SK-N-SH (cell line): ENCODE measurements at regions not wholly inside any gene's neighbourhood (a gene's known extent, or its start where the extent isn't known, plus 50 kb on each side); places are given as distances from the start of the nearest gene placed in this dataset.

Source experiments
- CTCF ChIA-PET: fragments of 300-600, 350-600 bp; formaldehyde crosslinking; extraction: SDS; loops from one replicate; lab custom pipeline; 2021; lab: Yijun Ruan, JAX
- POLR2A ChIA-PET: fragments of 350-600 bp; sonication (Branson Sonifier 250); formaldehyde crosslinking; extraction: SDS; loops from one replicate; lab custom pipeline; 2020; ENCODE audit warnings: antibody characterized with exemption, inconsistent platforms; lab: Yijun Ruan, JAX
- DNase-seq: peaks from one replicate; pipeline ENCODE4 v3.0.0; 2012
- H2AFZ ChIP-seq: fragments of 200-600 bp; sonication (generic); 2 replicates; pipeline ENCODE4 v1.8.1; 2016; ENCODE audit warnings: antibody characterized with exemption, mild to moderate bottlenecking, low read depth
- H3F3A ChIP-seq: fragments of 200-600 bp; sonication (generic); replicated peaks from 2 replicates; pipeline ENCODE3; 2016; ENCODE audit warnings: antibody characterized with exemption, mild to moderate bottlenecking; ENCODE audit not compliant: insufficient read depth
- H3K27ac ChIP-seq, 2 experiments: fragments of 200-500 bp in 1 of 2; fragments of 200-600 bp in 1 of 2; sonication (Bioruptor generic) in 1 of 2; sonication (generic), shearing (Covaris generic) in 1 of 2; 2 replicates each; pipeline versions ENCODE4 v1.5.1 to v1.6.1; 2014 to 2016; ENCODE audit warnings: low read depth in 2 of 2, inconsistent platforms in 1 of 2, low read length in 1 of 2, mild to moderate bottlenecking in 1 of 2, mixed read lengths in 1 of 2
- H3K27me3 ChIP-seq: fragments of 200-600 bp; sonication (generic), shearing (Covaris generic); 2 replicates; pipeline ENCODE4 v1.6.1; 2016; ENCODE audit warnings: mixed run types; ENCODE audit not compliant: insufficient read depth
- H3K36me3 ChIP-seq, 2 experiments: fragments of 200-500 bp in 1 of 2; fragments of 200-600 bp in 1 of 2; sonication (Bioruptor generic) in 1 of 2; sonication (generic) in 1 of 2; replicated peaks in 1 of 2; 2 replicates each; pipeline versions ENCODE3 to v1.5.1; 2014 to 2016; ENCODE audit warnings: low read length in 1 of 2, mild to moderate bottlenecking in 1 of 2; ENCODE audit not compliant: insufficient read depth in 2 of 2, control insufficient read depth in 1 of 2
- H3K4me1 ChIP-seq, 2 experiments: fragments of 200-500 bp in 1 of 2; fragments of 200-600 bp in 1 of 2; sonication (Bioruptor generic) in 1 of 2; sonication (generic), shearing (Covaris generic) in 1 of 2; 2 replicates each; pipeline versions ENCODE4 v1.5.1 to v1.6.1; 2014 to 2016; ENCODE audit warnings: low read depth in 1 of 2, low read length in 1 of 2, mixed run types in 1 of 2; ENCODE audit not compliant: insufficient read depth in 2 of 2, control insufficient read depth in 1 of 2
- H3K4me2 ChIP-seq: fragments of 200-600 bp; sonication (generic), shearing (Covaris generic); 2 replicates; pipeline ENCODE4 v1.6.1; 2017; ENCODE audit warnings: mixed run types
- H3K4me3 ChIP-seq, 2 experiments: fragments of 200-500 bp in 1 of 2; fragments of 200-600 bp in 1 of 2; sonication (Bioruptor generic) in 1 of 2; sonication (generic), shearing (Covaris generic) in 1 of 2; 2 replicates each; pipeline versions ENCODE4 v1.5.1 to v1.8.1; 2014 to 2016; ENCODE audit warnings: low read depth in 2 of 2, inconsistent platforms in 1 of 2, low read length in 1 of 2, mild to moderate bottlenecking in 1 of 2, mixed read lengths in 1 of 2, moderate library complexity in 1 of 2
- H3K79me2 ChIP-seq: fragments of 200-600 bp; sonication (generic); 2 replicates; pipeline ENCODE4 v1.8.1; 2017; ENCODE audit warnings: mild to moderate bottlenecking; ENCODE audit not compliant: insufficient read depth
- H3K9ac ChIP-seq: fragments of 200-600 bp; sonication (generic); 2 replicates; pipeline ENCODE4 v1.6.1; 2017; ENCODE audit warnings: mixed run types
- H3K9me2 ChIP-seq: fragments of 200-600 bp; sonication (generic); 2 replicates; pipeline ENCODE4 v1.6.1; 2017; ENCODE audit warnings: mixed run types
- H3K9me3 ChIP-seq: fragments of 200-600 bp; sonication (generic); 2 replicates; pipeline ENCODE4 v1.6.1; 2017; ENCODE audit warnings: mixed run types, mild to moderate bottlenecking, moderate library complexity
- H4K20me1 ChIP-seq: fragments of 200-600 bp; sonication (generic); 2 replicates; pipeline ENCODE4 v1.6.1; 2017; ENCODE audit warnings: mild to moderate bottlenecking, mixed run types; ENCODE audit not compliant: insufficient read depth
- CHD2 ChIP-seq: fragments of 150-350 bp; IDR thresholded peaks from 2 replicates; pipeline ENCODE4 v1.6.1; 2018; ENCODE audit warnings: low read length; ENCODE audit not compliant: partially characterized antibody
- EZH2phosphoT487 ChIP-seq: fragments of 200-600 bp; sonication (generic); IDR thresholded peaks from 2 replicates; pipeline ENCODE4 v1.6.1; 2017; ENCODE audit warnings: low read depth, mixed run types, mild to moderate bottlenecking, antibody characterized with exemption, moderate library complexity, borderline replicate concordance
- FOSL2 ChIP-seq: IDR thresholded peaks from 2 replicates; pipeline ENCODE4 v1.4.0; 2012; ENCODE audit warnings: low read depth, mild to moderate bottlenecking, moderate library complexity, borderline replicate concordance
- FOXJ3 ChIP-seq: sonication (generic); formaldehyde crosslinking; IDR thresholded peaks from 2 replicates; pipeline ENCODE4 v1.5.1; 2020; ENCODE audit warnings: mild to moderate bottlenecking, missing genetic modification reagents
- GATA2 ChIP-seq: sonication (generic); formaldehyde crosslinking; IDR thresholded peaks from 2 replicates; pipeline ENCODE4 v1.5.0; 2020; ENCODE audit warnings: mild to moderate bottlenecking, missing genetic modification reagents
- MXI1 ChIP-seq: IDR thresholded peaks from 2 replicates; pipeline ENCODE4 v1.6.1; 2012; ENCODE audit warnings: mild to moderate bottlenecking, low read depth, low read length, improper control_type of control experiment
- NFIC ChIP-seq: IDR thresholded peaks from 2 replicates; pipeline ENCODE4 v1.4.0; 2012; ENCODE audit warnings: borderline replicate concordance
- RCOR1 ChIP-seq: fragments of 150-350 bp; IDR thresholded peaks from 2 replicates; pipeline ENCODE4 v1.6.1; 2017; ENCODE audit warnings: antibody characterized with exemption, low read length
- RFX5 ChIP-seq: IDR thresholded peaks from 2 replicates; pipeline ENCODE4 v1.6.1; 2012; ENCODE audit warnings: mild to moderate bottlenecking, improper control_type of control experiment, low read length
- RXRA ChIP-seq: IDR thresholded peaks from 2 replicates; pipeline ENCODE4 v1.4.0; 2012; ENCODE audit warnings: low read depth, mild to moderate bottlenecking, borderline replicate concordance
- SIN3A ChIP-seq: IDR thresholded peaks from 2 replicates; pipeline ENCODE4 v1.6.1; 2012; ENCODE audit warnings: low read depth, mild to moderate bottlenecking, low read length, moderate library complexity, borderline replicate concordance
- TAF1 ChIP-seq: IDR thresholded peaks from 2 replicates; pipeline ENCODE4 v1.6.1; 2012; ENCODE audit warnings: low read depth, mild to moderate bottlenecking, low read length, moderate library complexity, borderline replicate concordance
- TCF12 ChIP-seq: IDR thresholded peaks from 2 replicates; pipeline ENCODE4 v1.4.0; 2012
- YY1 ChIP-seq: IDR thresholded peaks from 2 replicates; pipeline ENCODE4 v1.4.0; 2012; ENCODE audit warnings: low read depth, mild to moderate bottlenecking
- WGBS: methylation state at CpG from one replicate; pipeline ENCODE4 v1.1.6; 2017; ENCODE audit warnings: low lambda C conversion rate; 5-methylcytosine and 5-hydroxymethylcytosine counted together
- TF ChIP-seq, protein P1 (sequence below): IDR thresholded peaks from 2 replicates; pipeline ENCODE4 v1.4.0; 2012; ENCODE audit warnings: low read depth
- TF ChIP-seq, protein P2 (sequence below): IDR thresholded peaks from 2 replicates; pipeline ENCODE4; 2012
- TF ChIP-seq, protein P3 (sequence below): IDR thresholded peaks from 2 replicates; pipeline ENCODE4 v1.6.1; 2012; ENCODE audit warnings: mild to moderate bottlenecking, low read depth, low read length, moderate library complexity
- TF ChIP-seq, protein P4 (sequence below): fragments of 150-350 bp; IDR thresholded peaks from 2 replicates; pipeline ENCODE4 v1.6.1; 2016; ENCODE audit warnings: mild to moderate bottlenecking, low read depth, low read length

DNA sequence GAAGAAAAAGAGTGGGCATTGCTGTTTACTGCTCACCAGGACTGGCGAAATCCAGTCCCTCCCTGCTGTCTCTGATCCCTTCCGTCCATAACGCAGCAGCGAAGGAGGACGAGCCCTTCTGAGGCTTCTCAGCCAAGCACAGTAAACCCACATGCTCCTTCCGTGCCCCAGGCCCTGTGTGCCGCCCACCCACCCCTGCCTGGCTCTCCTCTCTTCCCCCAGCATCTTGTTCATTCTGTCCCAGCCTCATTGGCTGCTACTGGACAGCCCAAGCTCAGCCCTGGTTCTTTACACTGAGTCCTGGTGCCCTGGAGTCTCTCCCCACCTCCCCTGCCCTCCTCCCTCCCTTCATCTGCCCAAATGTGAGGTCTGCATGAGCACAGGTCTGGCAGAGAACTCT is 559.7 kb downstream of the BRD1 start:
- POLR2A ChIA-PET = no interaction called here
- WGBS = 13% methylated on average over 7 of the region's 7 CpGs
- no peak for DNase-seq

DNA sequence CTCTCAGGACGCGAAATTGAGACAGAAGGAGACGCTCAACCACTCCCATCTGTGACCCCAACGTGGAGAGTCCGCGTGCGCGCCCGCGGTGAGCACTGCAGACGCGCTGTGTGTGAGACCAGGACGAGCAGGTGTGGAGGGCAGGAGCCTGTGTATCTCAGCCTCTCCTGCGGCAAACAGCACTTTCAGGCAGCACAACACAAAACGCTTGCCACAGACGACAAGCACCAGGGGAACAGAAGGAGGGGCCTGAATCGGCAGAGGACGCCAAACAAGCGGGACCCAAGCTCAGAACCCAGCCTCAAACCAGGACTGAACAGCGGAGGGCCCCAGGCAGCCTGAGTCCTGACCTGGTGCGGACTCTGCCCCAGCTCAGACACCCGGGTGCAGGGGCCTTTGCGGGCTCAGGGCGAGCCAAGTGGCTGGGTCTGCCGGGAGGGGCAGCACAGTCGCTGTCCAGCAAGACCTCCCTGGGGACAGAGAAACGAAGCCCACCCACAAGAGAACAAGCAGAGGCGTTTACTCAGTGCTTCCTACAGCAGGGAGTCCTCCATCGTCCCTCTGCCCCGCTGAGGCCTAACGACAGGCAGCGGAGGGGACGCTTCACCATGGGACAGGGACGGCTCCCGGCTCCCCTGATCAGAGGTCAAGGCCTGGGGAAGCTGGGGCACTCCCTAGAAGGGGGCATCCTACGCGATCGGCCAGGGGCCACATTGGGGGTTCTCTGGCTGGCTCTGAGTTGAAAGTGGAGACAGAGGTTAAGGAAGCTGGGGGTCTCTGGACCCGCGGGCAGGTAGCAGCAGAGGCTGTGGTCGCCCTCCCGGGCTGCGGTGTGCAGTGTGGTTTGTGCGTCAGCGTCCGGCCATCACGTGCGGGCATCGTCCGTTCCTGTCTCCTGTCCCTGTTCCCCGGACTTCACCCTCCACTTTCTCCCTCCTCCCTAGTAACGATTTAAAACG is 560.8 kb downstream of the BRD1 start:
- 50% methylated on average over 42 of the region's 53 CpGs for WGBS
- POLR2A ChIA-PET = no interaction called here
- H3K9me3 ChIP-seq = no peaks in the 10 kb centered on the region

More for the DNA sequence above, 559.7 kb downstream of the BRD1 start:
- Histone ChIP-seq H3K9me3 (no peaks in the 10 kb centered on the region), H4K20me1 (no peaks in the 10 kb centered on the region), H3F3A (no peaks in the 10 kb centered on the region), H3K9ac (no peak overlapping the region), H3K27me3 (no peaks in the 10 kb centered on the region; the same call in 1 of the 2 replicates), H3K9me2 (no peaks in the 10 kb centered on the region), H3K36me3 (no peaks in the 10 kb centered on the region), H3K27ac (no peak overlapping the region), H3K79me2 (no peaks in the 10 kb centered on the region), H3K4me3 (no peak overlapping the region), H3K4me2 (no peak overlapping the region), H3K4me1 (no peaks in the 10 kb centered on the region; a peak in 1 of 4 replicates), H2AFZ (no peak overlapping the region)
- CTCF ChIA-PET = no interaction called here
- TF ChIP-seq, protein P1, sequence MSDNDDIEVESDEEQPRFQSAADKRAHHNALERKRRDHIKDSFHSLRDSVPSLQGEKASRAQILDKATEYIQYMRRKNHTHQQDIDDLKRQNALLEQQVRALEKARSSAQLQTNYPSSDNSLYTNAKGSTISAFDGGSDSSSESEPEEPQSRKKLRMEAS = no peak
- TF ChIP-seq TAF1 (no peak), SIN3A (no peak)

More for the DNA sequence above, 560.8 kb downstream of the BRD1 start:
- Histone ChIP-seq H4K20me1 (no peaks in the 10 kb centered on the region), H3K36me3 (no peaks in the 10 kb centered on the region), H3K4me1 (no peaks in the 10 kb centered on the region; a peak in 1 of 4 replicates), H3K9ac (no peak overlapping the region), H3K27me3 (no peaks in the 10 kb centered on the region; the same call in 1 of the 2 replicates), H3K4me3 (no peak overlapping the region), H3F3A (no peaks in the 10 kb centered on the region), H3K79me2 (no peaks in the 10 kb centered on the region), H3K27ac (no peak overlapping the region), H3K4me2 (no peak overlapping the region), H2AFZ (no peak overlapping the region), H3K9me2 (no peaks in the 10 kb centered on the region)
- no peak for TF ChIP-seq FOXJ3 (CRISPR knock-in tag)
- TF ChIP-seq YY1 = no peak
- TF ChIP-seq TCF12 = no peak
- TF ChIP-seq, protein P2, sequence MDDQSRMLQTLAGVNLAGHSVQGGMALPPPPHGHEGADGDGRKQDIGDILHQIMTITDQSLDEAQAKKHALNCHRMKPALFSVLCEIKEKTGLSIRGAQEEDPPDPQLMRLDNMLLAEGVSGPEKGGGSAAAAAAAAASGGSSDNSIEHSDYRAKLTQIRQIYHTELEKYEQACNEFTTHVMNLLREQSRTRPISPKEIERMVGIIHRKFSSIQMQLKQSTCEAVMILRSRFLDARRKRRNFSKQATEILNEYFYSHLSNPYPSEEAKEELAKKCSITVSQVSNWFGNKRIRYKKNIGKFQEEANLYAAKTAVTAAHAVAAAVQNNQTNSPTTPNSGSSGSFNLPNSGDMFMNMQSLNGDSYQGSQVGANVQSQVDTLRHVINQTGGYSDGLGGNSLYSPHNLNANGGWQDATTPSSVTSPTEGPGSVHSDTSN = no peak
- no peak for TF ChIP-seq EZH2phosphoT487
- TF ChIP-seq, protein P3, sequence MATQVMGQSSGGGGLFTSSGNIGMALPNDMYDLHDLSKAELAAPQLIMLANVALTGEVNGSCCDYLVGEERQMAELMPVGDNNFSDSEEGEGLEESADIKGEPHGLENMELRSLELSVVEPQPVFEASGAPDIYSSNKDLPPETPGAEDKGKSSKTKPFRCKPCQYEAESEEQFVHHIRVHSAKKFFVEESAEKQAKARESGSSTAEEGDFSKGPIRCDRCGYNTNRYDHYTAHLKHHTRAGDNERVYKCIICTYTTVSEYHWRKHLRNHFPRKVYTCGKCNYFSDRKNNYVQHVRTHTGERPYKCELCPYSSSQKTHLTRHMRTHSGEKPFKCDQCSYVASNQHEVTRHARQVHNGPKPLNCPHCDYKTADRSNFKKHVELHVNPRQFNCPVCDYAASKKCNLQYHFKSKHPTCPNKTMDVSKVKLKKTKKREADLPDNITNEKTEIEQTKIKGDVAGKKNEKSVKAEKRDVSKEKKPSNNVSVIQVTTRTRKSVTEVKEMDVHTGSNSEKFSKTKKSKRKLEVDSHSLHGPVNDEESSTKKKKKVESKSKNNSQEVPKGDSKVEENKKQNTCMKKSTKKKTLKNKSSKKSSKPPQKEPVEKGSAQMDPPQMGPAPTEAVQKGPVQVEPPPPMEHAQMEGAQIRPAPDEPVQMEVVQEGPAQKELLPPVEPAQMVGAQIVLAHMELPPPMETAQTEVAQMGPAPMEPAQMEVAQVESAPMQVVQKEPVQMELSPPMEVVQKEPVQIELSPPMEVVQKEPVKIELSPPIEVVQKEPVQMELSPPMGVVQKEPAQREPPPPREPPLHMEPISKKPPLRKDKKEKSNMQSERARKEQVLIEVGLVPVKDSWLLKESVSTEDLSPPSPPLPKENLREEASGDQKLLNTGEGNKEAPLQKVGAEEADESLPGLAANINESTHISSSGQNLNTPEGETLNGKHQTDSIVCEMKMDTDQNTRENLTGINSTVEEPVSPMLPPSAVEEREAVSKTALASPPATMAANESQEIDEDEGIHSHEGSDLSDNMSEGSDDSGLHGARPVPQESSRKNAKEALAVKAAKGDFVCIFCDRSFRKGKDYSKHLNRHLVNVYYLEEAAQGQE = no peak
- no peak for TF ChIP-seq CHD2
- TF ChIP-seq FOSL2 = no peak
- TF ChIP-seq MXI1 = no peak
- TF ChIP-seq NFIC = no peak
- TF ChIP-seq, protein P4, sequence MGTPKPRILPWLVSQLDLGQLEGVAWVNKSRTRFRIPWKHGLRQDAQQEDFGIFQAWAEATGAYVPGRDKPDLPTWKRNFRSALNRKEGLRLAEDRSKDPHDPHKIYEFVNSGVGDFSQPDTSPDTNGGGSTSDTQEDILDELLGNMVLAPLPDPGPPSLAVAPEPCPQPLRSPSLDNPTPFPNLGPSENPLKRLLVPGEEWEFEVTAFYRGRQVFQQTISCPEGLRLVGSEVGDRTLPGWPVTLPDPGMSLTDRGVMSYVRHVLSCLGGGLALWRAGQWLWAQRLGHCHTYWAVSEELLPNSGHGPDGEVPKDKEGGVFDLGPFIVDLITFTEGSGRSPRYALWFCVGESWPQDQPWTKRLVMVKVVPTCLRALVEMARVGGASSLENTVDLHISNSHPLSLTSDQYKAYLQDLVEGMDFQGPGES = no peak
- TF ChIP-seq RXRA = no peak
- TF ChIP-seq GATA2 = no peak
- no peak for TF ChIP-seq RCOR1
- TF ChIP-seq RFX5 = no peak
- no peak for DNase-seq
- CTCF ChIA-PET = no interaction called here
